ENCODE measurements at regions not wholly inside any gene's neighbourhood (a gene's known extent, or its start where the extent isn't known, plus 50 kb on each side); places are given as distances from the start of the nearest gene placed in this dataset.

GRCh38 chr16:82373976-82374375 is 204.0 kb upstream of the MPHOSPH6 start:
- TF ChIP-seq CTCF (IDR thresholded peaks at IDR 0.05; ENCODE audit: control extremely low read depth in 1 of 3, insufficient read depth in 1 of 3, low read depth in 1 of 3, low read length in 3 of 3) = no peak
- no peak for TF ChIP-seq USF2 (IDR thresholded peaks at IDR 0.05; ENCODE audit: low read length)
- TF ChIP-seq ATF3 (IDR thresholded peaks at IDR 0.05; ENCODE audit: insufficient read depth, low read depth, low read length) = no peak
- no peak for TF ChIP-seq TCF12 (IDR thresholded peaks at IDR 0.05; ENCODE audit: low read depth, low read length)
- TF ChIP-seq YY1 (IDR thresholded peaks at IDR 0.05; ENCODE audit: low read depth, low read length) = no peak
- TF ChIP-seq POLR2A (IDR thresholded peaks at IDR 0.05; ENCODE audit: control extremely low read depth in 1 of 2, low read depth in 2 of 2, low read length in 2 of 2) = no peak
- TF ChIP-seq POLR2AphosphoS5 (IDR thresholded peaks at IDR 0.05; ENCODE audit: low read depth, low read length) = no peak
- no peak for TF ChIP-seq EZH2 (IDR thresholded peaks at IDR 0.05; ENCODE audit: low read depth, low read length, severe bottlenecking)
- TF ChIP-seq NRF1 (IDR thresholded peaks at IDR 0.05; ENCODE audit: low read depth, low read length) = no peak
- TF ChIP-seq E2F6 (IDR thresholded peaks at IDR 0.05) = no peak

Measured in H1 (cell line).